ENCODE measurements at regions not wholly inside any gene's neighbourhood (a gene's known extent, or its start where the extent isn't known, plus 50 kb on each side); places are given as distances from the start of the nearest gene placed in this dataset.
A peak's percentile ranks its signal among the peaks of the same experiment; 100 is the strongest.

DNA sequence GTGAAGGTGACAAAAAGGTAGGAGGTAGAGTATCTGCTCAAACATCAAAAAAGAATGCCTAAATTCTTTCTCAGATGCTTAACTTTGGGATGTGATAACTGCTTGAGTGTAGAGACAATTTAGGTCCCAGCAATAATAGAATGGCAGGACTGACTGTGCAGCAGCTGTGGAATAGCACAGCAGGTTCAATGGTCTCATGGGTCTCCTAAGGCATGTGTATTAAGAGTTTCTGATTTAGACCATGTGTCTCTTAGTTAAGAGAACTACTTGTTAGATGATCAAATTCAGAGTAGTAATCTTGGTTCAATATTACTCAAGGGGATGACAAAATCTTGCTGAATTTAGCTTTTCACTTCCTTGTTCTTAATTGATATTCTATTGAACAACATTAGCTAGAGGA is 72.0 kb downstream of the ALX1 start:
- DNase-seq = no peak
- Histone ChIP-seq H3K27me3 (replicated peaks) (no peaks in the 10 kb centered on the region), H3K27ac (no peak overlapping the region), H3K4me3 (ENCODE audit: low read depth, low read length) (no peak overlapping the region), H3K36me3 (replicated peaks) (no peaks in the 10 kb centered on the region)
- in situ Hi-C loops (cut with HindIII; ENCODE audit: low pct_ligation_motif_present, low sequenced_read_pairs) = no loop called here
- no peak for TF ChIP-seq CTCF (IDR thresholded peaks at IDR 0.05; ENCODE audit: low read depth, low read length, missing control alignments)

DNA sequence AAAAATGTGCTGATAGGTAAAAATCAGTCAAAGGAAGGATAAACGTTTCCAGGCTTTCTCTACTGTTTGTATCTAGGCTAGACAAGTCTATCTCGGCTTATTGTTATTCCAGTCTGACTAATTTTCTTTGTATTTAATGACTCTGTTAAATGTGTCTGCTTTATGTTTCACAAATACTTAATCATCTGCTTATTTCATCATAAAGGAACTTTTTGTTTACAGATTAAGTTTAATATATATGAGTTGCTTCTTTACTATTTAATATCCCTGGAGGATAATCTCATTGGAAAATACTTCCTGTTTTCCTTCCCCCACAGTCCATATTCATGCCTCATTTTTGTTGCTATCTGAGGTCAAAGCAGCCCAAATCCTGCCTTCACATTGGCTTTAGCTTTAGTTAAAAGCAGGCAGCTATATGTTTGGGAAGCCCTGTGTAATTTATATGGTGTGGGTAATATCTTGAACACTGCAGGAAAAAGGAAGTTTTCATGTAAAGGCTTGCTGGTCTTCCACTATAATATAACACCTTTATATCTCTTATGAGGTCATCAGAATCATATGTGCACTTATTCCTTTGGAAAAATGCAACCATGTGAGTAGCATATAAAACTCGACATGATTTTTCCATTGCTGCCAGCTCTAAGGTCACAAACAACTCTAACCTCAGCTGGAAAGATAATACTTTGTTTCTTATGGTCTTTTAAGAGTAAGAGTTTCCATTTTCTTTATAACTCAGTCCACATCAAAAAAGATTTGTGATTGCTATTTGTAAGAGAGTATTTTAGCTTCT is 76.8 kb downstream of the ALX1 start:
- no peak for DNase-seq
- H3K27me3 ChIP-seq (replicated peaks) = no peaks in the 10 kb centered on the region
- no peaks in the 10 kb centered on the region for H3K36me3 ChIP-seq (replicated peaks)
- in situ Hi-C loops (cut with HindIII; ENCODE audit: low pct_ligation_motif_present, low sequenced_read_pairs) = no loop called here
- no peak for TF ChIP-seq CTCF (IDR thresholded peaks at IDR 0.05; ENCODE audit: low read depth, low read length, missing control alignments)
- no peak overlapping the region for H3K27ac ChIP-seq
- H3K4me3 ChIP-seq (ENCODE audit: low read depth, low read length) = no peak overlapping the region

DNA sequence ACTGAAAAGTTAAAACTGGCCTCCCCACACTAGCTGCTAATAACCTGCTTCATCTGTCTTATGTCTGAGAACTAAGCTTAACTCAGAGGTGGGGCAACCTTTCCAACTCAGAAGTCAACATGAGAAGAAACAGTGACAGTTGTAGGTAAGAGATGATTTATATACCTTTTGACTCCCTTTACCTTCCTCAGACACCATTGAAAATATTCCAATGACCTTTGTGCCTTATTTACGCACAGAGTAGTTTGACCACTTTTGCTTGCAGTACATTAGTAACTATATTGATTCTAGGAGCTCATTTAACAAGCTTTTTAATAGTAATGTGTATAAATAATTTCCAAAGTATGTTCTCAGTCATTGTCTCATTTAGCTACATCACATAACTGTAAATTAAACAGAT is 77.6 kb downstream of the ALX1 start:
- no peak overlapping the region for H3K4me3 ChIP-seq (ENCODE audit: low read depth, low read length)
- in situ Hi-C loops (cut with HindIII; ENCODE audit: low pct_ligation_motif_present, low sequenced_read_pairs) = no loop called here
- H3K36me3 ChIP-seq (replicated peaks) = no peaks in the 10 kb centered on the region
- H3K27ac ChIP-seq = no peak overlapping the region
- DNase-seq = no peak
- H3K27me3 ChIP-seq (replicated peaks) = no peaks in the 10 kb centered on the region
- TF ChIP-seq CTCF (IDR thresholded peaks at IDR 0.05; ENCODE audit: low read depth, low read length, missing control alignments) = no peak

- no peak for DNase-seq
- Histone ChIP-seq H3K27me3 (replicated peaks) (no peaks in the 10 kb centered on the region), H3K36me3 (replicated peaks) (no peaks in the 10 kb centered on the region), H3K4me3 (ENCODE audit: low read depth, low read length) (no peak overlapping the region), H3K27ac (no peak overlapping the region)
- no peak for TF ChIP-seq CTCF (IDR thresholded peaks at IDR 0.05; ENCODE audit: low read depth, low read length, missing control alignments)
- in situ Hi-C loops (cut with HindIII; ENCODE audit: low pct_ligation_motif_present, low sequenced_read_pairs) = no loop called here
Observed at GRCh38 chr12:85358715-85359114, 78.7 kb downstream of the ALX1 start.

DNA sequence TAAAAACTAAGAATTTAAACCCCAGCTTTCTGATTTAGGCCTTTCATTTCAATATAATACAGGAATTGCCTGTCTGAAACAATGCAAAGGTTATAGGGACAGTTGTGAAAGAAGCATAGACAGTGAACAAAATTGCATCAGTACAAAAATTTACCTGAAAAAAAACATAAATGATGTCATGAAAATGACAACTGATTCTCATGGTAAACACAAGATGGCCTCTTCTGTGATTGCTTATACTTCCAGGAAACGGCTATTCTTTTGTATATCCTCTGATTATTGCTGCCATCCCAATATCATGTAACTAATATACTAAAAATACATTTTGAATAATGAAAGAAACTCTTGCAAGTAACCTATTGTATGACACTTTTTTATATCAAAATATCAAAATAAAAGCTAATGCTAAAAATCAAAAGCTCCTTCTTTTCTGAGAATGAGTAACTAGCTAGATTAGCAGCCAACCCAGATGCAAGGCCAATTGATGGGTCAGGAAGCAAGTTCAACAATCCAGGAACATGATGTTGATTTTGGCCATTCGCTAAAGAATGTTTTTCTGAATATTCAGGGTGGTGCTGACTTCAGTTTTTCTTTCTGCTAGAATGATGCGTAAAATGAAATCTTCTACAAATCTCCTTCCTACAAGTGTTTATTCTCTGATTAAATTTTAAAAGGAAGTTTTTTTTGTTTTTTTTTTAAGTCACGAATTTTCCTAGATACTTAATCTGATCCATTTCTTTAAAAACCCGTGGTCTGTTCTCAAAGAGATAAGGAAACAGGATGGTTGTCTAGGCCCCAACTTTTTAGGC is 83.6 kb downstream of the ALX1 start:
- Histone ChIP-seq H3K36me3 (replicated peaks) (no peaks in the 10 kb centered on the region), H3K4me3 (ENCODE audit: low read depth, low read length) (no peak overlapping the region), H3K27me3 (replicated peaks) (no peaks in the 10 kb centered on the region), H3K27ac (no peak overlapping the region)
- TF ChIP-seq CTCF (IDR thresholded peaks at IDR 0.05; ENCODE audit: low read depth, low read length, missing control alignments) = no peak
- DNase-seq = peak; percentile 32
- in situ Hi-C loops (cut with HindIII; ENCODE audit: low pct_ligation_motif_present, low sequenced_read_pairs) = no loop called here

Measured in brain microvascular endothelial cell (primary cell).